GM10266 (cell line): ENCODE measurements at regions not wholly inside any gene's neighbourhood (a gene's known extent, or its start where the extent isn't known, plus 50 kb on each side); places are given as distances from the start of the nearest gene placed in this dataset.

ENCODE experiments used
- DNase-seq: peaks from one replicate; pipeline ENCODE4 v3.0.0; 2012; ENCODE audit errors: extremely low spot score
- CTCF ChIP-seq: IDR thresholded peaks from 2 replicates; pipeline ENCODE4 v1.5.1; 2012; ENCODE audit warnings: mild to moderate bottlenecking, low read depth; ENCODE audit not compliant: control insufficient read depth, insufficient read depth; ENCODE audit errors: missing control alignments

- DNase-seq, result no peak
- TF ChIP-seq CTCF, result no peak
These were observed 408.2 kb downstream of the SEC14L1 start for GRCh38 chr17:77548967-77549366.

GRCh38 chr17:77549726-77550366 lies 408.7 kb upstream of the TNRC6C start:
- no peak for DNase-seq
- no peak for TF ChIP-seq CTCF

GRCh38 chr17:77553459-77554066 lies 404.9 kb upstream of the TNRC6C start:
- no peak for DNase-seq
- TF ChIP-seq CTCF, result no peak

- TF ChIP-seq CTCF, result no peak
- DNase-seq, result no peak
These were observed 403.3 kb upstream of the TNRC6C start for GRCh38 chr17:77555121-77555591.

- TF ChIP-seq CTCF, result no peak
These were observed 402.7 kb upstream of the TNRC6C start for GRCh38 chr17:77555741-77556291.

GRCh38 chr17:77556383-77557061 lies 402.0 kb upstream of the TNRC6C start:
- no peak for DNase-seq
- TF ChIP-seq CTCF, result no peak

More at GRCh38 chr17:77555741-77556291, 402.7 kb upstream of the TNRC6C start:
- DNase-seq, result no peak
